ENCODE measurements at regions not wholly inside any gene's neighbourhood (a gene's known extent, or its start where the extent isn't known, plus 50 kb on each side); places are given as distances from the start of the nearest gene placed in this dataset.

GRCh38 chr1:104402178-104402577, 652.5 kb downstream of the AMY1C start:
- Histone ChIP-seq H3K9me3 (ENCODE audit: severe bottlenecking) (no peaks in the 10 kb centered on the region), H3K27me3 (ENCODE audit: insufficient read depth, low read depth, severe bottlenecking) (no peaks in the 10 kb centered on the region), H3K27ac (no peak overlapping the region), H3K36me3 (no peaks in the 10 kb centered on the region), H3K4me3 (ENCODE audit: low read depth, low read length) (no peak overlapping the region)
- DNase-seq = no peak
- no peak for TF ChIP-seq CTCF (IDR thresholded peaks at IDR 0.05; ENCODE audit: low read depth, low read length)

DNA sequence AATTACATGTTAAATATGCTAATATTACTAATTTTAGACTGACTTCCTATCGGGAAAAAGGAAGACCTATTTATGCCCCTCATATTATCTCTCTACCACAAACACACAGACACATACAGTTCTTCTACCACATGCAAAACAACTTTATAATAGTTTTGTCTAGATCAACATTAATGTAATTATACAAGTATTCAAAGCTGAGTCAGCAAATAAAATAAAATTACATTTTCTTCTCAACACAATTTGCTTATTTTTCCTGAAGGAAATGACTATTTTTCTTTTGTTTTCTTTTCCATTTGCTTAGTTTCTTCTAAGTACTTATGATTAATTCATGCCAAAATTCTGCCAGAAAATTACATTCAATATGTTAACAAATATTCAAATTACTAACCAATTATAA, 654.2 kb downstream of the AMY1C start:
- no peak for DNase-seq
- H3K36me3 ChIP-seq = no peaks in the 10 kb centered on the region
- no peak for TF ChIP-seq CTCF (IDR thresholded peaks at IDR 0.05; ENCODE audit: low read depth, low read length)
- no peaks in the 10 kb centered on the region for H3K27me3 ChIP-seq (ENCODE audit: insufficient read depth, low read depth, severe bottlenecking)
- no peak overlapping the region for H3K4me3 ChIP-seq (ENCODE audit: low read depth, low read length)
- H3K9me3 ChIP-seq (ENCODE audit: severe bottlenecking) = no peaks in the 10 kb centered on the region
- H3K27ac ChIP-seq = no peak overlapping the region

- Histone ChIP-seq H3K27me3 (ENCODE audit: insufficient read depth, low read depth, severe bottlenecking) (no peaks in the 10 kb centered on the region), H3K4me3 (ENCODE audit: low read depth, low read length) (no peak overlapping the region), H3K27ac (no peak overlapping the region), H3K9me3 (ENCODE audit: severe bottlenecking) (no peaks in the 10 kb centered on the region), H3K36me3 (no peaks in the 10 kb centered on the region)
- no peak for DNase-seq
- TF ChIP-seq CTCF (IDR thresholded peaks at IDR 0.05; ENCODE audit: low read depth, low read length) = no peak
These were observed 657.0 kb downstream of the AMY1C start for GRCh38 chr1:104406728-104407127.

- DNase-seq = no peak
- no peak overlapping the region for H3K4me3 ChIP-seq (ENCODE audit: low read depth, low read length)
- no peak overlapping the region for H3K27ac ChIP-seq
- no peaks in the 10 kb centered on the region for H3K9me3 ChIP-seq (ENCODE audit: severe bottlenecking)
- no peak for TF ChIP-seq CTCF (IDR thresholded peaks at IDR 0.05; ENCODE audit: low read depth, low read length)
- H3K36me3 ChIP-seq = no peaks in the 10 kb centered on the region
- no peaks in the 10 kb centered on the region for H3K27me3 ChIP-seq (ENCODE audit: insufficient read depth, low read depth, severe bottlenecking)
These were observed 658.6 kb downstream of the AMY1C start for GRCh38 chr1:104408268-104408667.

- H3K27ac ChIP-seq = no peak overlapping the region
- no peak for TF ChIP-seq CTCF (IDR thresholded peaks at IDR 0.05; ENCODE audit: low read depth, low read length)
- no peaks in the 10 kb centered on the region for H3K9me3 ChIP-seq (ENCODE audit: severe bottlenecking)
- no peaks in the 10 kb centered on the region for H3K27me3 ChIP-seq (ENCODE audit: insufficient read depth, low read depth, severe bottlenecking)
- H3K4me3 ChIP-seq (ENCODE audit: low read depth, low read length) = no peak overlapping the region
- H3K36me3 ChIP-seq = no peaks in the 10 kb centered on the region
- no peak for DNase-seq
These were observed 685.6 kb downstream of the AMY1C start for GRCh38 chr1:104435255-104435654.

DNA sequence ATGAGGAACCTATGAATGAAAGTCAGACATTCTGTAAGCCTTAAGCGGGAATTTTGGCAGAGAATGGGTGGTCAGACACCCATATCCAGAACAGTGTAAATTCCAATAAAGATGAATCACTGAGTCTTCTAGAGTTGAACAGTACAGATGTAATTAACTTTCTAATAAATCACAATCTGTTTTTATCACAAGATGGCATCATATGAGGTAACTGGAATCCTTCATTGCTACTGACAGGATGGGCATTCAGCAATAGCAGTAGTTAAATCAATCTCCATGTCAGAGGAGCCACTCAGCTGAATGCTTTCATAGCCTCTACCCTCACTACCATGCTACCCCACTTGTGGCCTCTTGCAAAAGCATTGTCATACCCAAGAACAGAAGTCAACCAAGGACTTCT, 690.3 kb downstream of the AMY1C start:
- no peak for DNase-seq
- Histone ChIP-seq H3K27ac (no peak overlapping the region), H3K4me3 (ENCODE audit: low read depth, low read length) (no peak overlapping the region), H3K36me3 (no peaks in the 10 kb centered on the region), H3K9me3 (ENCODE audit: severe bottlenecking) (no peaks in the 10 kb centered on the region), H3K27me3 (ENCODE audit: insufficient read depth, low read depth, severe bottlenecking) (no peaks in the 10 kb centered on the region)
- no peak for TF ChIP-seq CTCF (IDR thresholded peaks at IDR 0.05; ENCODE audit: low read depth, low read length)

All from WERI-Rb-1 (cell line).